Smooth muscle cell (in vitro differentiated cells): ENCODE measurements at regions not wholly inside any gene's neighbourhood (a gene's known extent, or its start where the extent isn't known, plus 50 kb on each side); places are given as distances from the start of the nearest gene placed in this dataset.

Experiments
- DNase-seq: peaks from one replicate; lab custom pipeline; 2025; ENCODE audit not compliant: unreplicated experiment; lab: John Stamatoyannopoulos, UW
- H2AFZ ChIP-seq: fragments of 200-600 bp; sonication (generic); 2 replicates; pipeline ENCODE4 v1.6.0; 2016; ENCODE audit warnings: antibody characterized with exemption, low read depth, mild to moderate bottlenecking
- H3F3A ChIP-seq: fragments of 200-600 bp; sonication (generic); 2 replicates; pipeline ENCODE4 v1.6.0; 2017; ENCODE audit warnings: antibody characterized with exemption, low read depth
- H3K27ac ChIP-seq: fragments of 200-600 bp; sonication (generic); 2 replicates; pipeline ENCODE4 v1.5.1; 2016; ENCODE audit warnings: low read depth, mild to moderate bottlenecking
- H3K27me3 ChIP-seq: fragments of 200-600 bp; sonication (generic); 2 replicates; pipeline ENCODE4 v1.6.1; 2016; ENCODE audit warnings: low read depth, mild to moderate bottlenecking
- H3K36me3 ChIP-seq: fragments of 200-600 bp; sonication (generic); 2 replicates; pipeline ENCODE4 v1.5.1; 2016; ENCODE audit warnings: low read depth
- H3K4me1 ChIP-seq: fragments of 200-600 bp; sonication (generic); 2 replicates; pipeline ENCODE4 v1.5.1; 2016; ENCODE audit warnings: low read depth
- H3K4me2 ChIP-seq: fragments of 200-600 bp; sonication (generic); 2 replicates; pipeline ENCODE4 v1.6.0; 2016; ENCODE audit warnings: mild to moderate bottlenecking
- H3K4me3 ChIP-seq: fragments of 200-600 bp; sonication (generic); 2 replicates; pipeline ENCODE4 v1.5.1; 2016; ENCODE audit warnings: mild to moderate bottlenecking
- H3K79me2 ChIP-seq: fragments of 200-600 bp; sonication (generic); 2 replicates; pipeline ENCODE4 v1.6.0; 2016; ENCODE audit warnings: low read depth, mild to moderate bottlenecking
- H3K9ac ChIP-seq: fragments of 200-600 bp; sonication (generic); 2 replicates; pipeline ENCODE4 v1.6.0; 2016; ENCODE audit warnings: low read depth
- H3K9me3 ChIP-seq: fragments of 200-600 bp; sonication (generic); replicated peaks from 2 replicates; pipeline ENCODE4 v1.5.1; 2016; ENCODE audit warnings: low read depth
- H4K20me1 ChIP-seq: fragments of 200-600 bp; sonication (generic); 2 replicates; pipeline ENCODE4 v1.6.0; 2016; ENCODE audit warnings: low read depth
- WGBS: methylation state at CpG from one replicate; pipeline ENCODE4 v1.1.7; 2016; ENCODE audit warnings: low lambda C conversion rate; 5-methylcytosine and 5-hydroxymethylcytosine counted together
- TF ChIP-seq, protein P1 (sequence below): fragments of 200-600 bp; sonication (generic); IDR thresholded peaks from 2 replicates; pipeline ENCODE4 v1.5.1; 2017; ENCODE audit warnings: borderline replicate concordance, mild to moderate bottlenecking, antibody characterized with exemption; ENCODE audit not compliant: insufficient read depth, poor library complexity, severe bottlenecking

DNA sequence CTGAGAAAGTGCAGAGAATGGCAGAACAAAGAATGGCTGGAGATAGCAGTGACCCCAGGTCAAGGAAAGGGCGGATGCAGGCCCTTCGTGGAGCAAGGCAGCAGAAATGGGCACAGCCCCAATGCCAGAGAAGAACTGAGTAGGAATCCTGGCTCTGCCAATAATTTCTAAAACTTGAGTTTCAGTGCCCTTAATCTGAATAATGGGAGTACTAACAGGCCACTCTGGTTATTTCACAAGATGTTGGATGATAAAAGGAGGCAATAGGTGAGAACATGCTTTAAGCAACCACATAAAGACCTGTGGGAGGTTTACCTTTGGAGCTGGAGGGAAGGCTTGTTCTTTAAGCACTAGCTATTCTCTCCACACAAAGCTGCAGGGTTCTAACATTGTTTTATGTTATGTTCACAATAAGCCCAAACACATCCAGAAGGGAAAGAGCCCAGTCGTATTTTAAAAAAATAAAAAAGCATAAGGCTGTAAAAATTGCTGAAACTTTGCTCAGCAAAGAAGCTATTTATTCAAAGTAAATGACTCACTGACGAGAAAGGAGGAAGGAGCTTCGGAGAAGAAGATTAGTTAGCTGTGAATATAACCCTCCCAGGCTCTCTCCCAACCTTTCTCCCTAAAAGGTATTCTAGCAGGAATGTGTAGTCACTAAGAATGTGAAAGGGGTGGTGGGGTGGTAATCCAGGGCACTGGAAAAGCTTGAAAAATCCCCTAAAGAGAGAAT is 470.2 kb downstream of the TXNL1 start:
- peak overlapping the region; percentile 76 for H3K27ac ChIP-seq
- no peaks in the 10 kb centered on the region for H4K20me1 ChIP-seq
- H3K4me3 ChIP-seq: no peak overlapping the region
- H3K4me1 ChIP-seq: peaks cover 15% of the 10 kb centered on the region
- no peaks in the 10 kb centered on the region for H3K36me3 ChIP-seq
- H2AFZ ChIP-seq: peak overlapping the region; percentile 12
- peaks cover 4% of the 10 kb centered on the region for H3F3A ChIP-seq
- TF ChIP-seq, protein P1, sequence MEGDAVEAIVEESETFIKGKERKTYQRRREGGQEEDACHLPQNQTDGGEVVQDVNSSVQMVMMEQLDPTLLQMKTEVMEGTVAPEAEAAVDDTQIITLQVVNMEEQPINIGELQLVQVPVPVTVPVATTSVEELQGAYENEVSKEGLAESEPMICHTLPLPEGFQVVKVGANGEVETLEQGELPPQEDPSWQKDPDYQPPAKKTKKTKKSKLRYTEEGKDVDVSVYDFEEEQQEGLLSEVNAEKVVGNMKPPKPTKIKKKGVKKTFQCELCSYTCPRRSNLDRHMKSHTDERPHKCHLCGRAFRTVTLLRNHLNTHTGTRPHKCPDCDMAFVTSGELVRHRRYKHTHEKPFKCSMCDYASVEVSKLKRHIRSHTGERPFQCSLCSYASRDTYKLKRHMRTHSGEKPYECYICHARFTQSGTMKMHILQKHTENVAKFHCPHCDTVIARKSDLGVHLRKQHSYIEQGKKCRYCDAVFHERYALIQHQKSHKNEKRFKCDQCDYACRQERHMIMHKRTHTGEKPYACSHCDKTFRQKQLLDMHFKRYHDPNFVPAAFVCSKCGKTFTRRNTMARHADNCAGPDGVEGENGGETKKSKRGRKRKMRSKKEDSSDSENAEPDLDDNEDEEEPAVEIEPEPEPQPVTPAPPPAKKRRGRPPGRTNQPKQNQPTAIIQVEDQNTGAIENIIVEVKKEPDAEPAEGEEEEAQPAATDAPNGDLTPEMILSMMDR: no peak
- H3K27me3 ChIP-seq: no peaks in the 10 kb centered on the region
- 15% methylated on average over 5 of the region's 5 CpGs for WGBS
- H3K79me2 ChIP-seq: no peaks in the 10 kb centered on the region
- DNase-seq: no peak
- no peaks in the 10 kb centered on the region for H3K9me3 ChIP-seq
- H3K4me2 ChIP-seq: peak overlapping the region; percentile 32
- H3K9ac ChIP-seq: peak overlapping the region; percentile 2

GRCh38 chr18:56167366-56167765 is 471.0 kb downstream of the TXNL1 start:
- WGBS: 50% methylated on average over 4 of the region's 4 CpGs
- H3K4me1 ChIP-seq: peaks cover 15% of the 10 kb centered on the region
- H3K4me2 ChIP-seq: peak overlapping the region; percentile 32
- H3K4me3 ChIP-seq: no peak overlapping the region
- peaks cover 4% of the 10 kb centered on the region for H3F3A ChIP-seq
- H3K27ac ChIP-seq: peak overlapping the region; percentile 76
- H3K9me3 ChIP-seq: no peaks in the 10 kb centered on the region
- TF ChIP-seq, protein P1: no peak
- H4K20me1 ChIP-seq: no peaks in the 10 kb centered on the region
- no peak overlapping the region for H3K9ac ChIP-seq
- DNase-seq: no peak
- no peaks in the 10 kb centered on the region for H3K79me2 ChIP-seq
- peak overlapping the region; percentile 12 for H2AFZ ChIP-seq
- no peaks in the 10 kb centered on the region for H3K36me3 ChIP-seq
- H3K27me3 ChIP-seq: no peaks in the 10 kb centered on the region

- TF ChIP-seq, protein P1: no peak
Observed at GRCh38 chr18:56166914-56167313, 471.5 kb downstream of the TXNL1 start.

More at GRCh38 chr18:56166914-56167313, 471.5 kb downstream of the TXNL1 start:
- Histone ChIP-seq H3F3A (peaks cover 4% of the 10 kb centered on the region), H3K9me3 (no peaks in the 10 kb centered on the region), H3K4me1 (peaks cover 15% of the 10 kb centered on the region), H4K20me1 (no peaks in the 10 kb centered on the region), H3K9ac (no peak overlapping the region), H3K79me2 (no peaks in the 10 kb centered on the region), H2AFZ (no peak overlapping the region), H3K27me3 (no peaks in the 10 kb centered on the region), H3K27ac (peak overlapping the region; percentile 76), H3K4me2 (peak overlapping the region; percentile 32), H3K36me3 (no peaks in the 10 kb centered on the region), H3K4me3 (no peak overlapping the region)
- DNase-seq: no peak
